GM12874 (cell line): ENCODE measurements at regions not wholly inside any gene's neighbourhood (a gene's known extent, or its start where the extent isn't known, plus 50 kb on each side); places are given as distances from the start of the nearest gene placed in this dataset.

Experiments used
- CTCF ChIP-seq: IDR thresholded peaks from 2 replicates; pipeline ENCODE4 v1.5.1; 2011; ENCODE audit warnings: low read depth, mild to moderate bottlenecking, control low read depth, low read length, moderate library complexity; ENCODE audit not compliant: insufficient read depth

- no peak for TF ChIP-seq CTCF
Measured at GRCh38 chr18:56414357-56414756, 224.0 kb downstream of the TXNL1 start.

- no peak for TF ChIP-seq CTCF
Measured at GRCh38 chr18:56413862-56414261, 224.5 kb downstream of the TXNL1 start.

GRCh38 chr18:56412951-56413350 is 225.4 kb downstream of the TXNL1 start:
- TF ChIP-seq CTCF = no peak

- no peak for TF ChIP-seq CTCF
Measured at GRCh38 chr18:56409736-56410135, 228.7 kb downstream of the TXNL1 start.

GRCh38 chr18:56407646-56408180 is 230.7 kb downstream of the TXNL1 start:
- TF ChIP-seq CTCF = no peak

- TF ChIP-seq CTCF = no peak
Measured at GRCh38 chr18:56402872-56403516, 235.4 kb downstream of the TXNL1 start.

- TF ChIP-seq CTCF = no peak
Measured at GRCh38 chr18:56393870-56394269, 244.5 kb downstream of the TXNL1 start.
